GM19043 (cell line): ENCODE measurements at regions not wholly inside any gene's neighbourhood (a gene's known extent, or its start where the extent isn't known, plus 50 kb on each side); places are given as distances from the start of the nearest gene placed in this dataset.

Source experiments
- ATAC-seq: cut with Tn5 transposase; IDR thresholded peaks from one replicate; pipeline ENCODE4 v1.9.1; 2021; ENCODE audit warnings: low read depth; ENCODE audit not compliant: unreplicated experiment

GRCh38 chrX:76228499-76228898 lies 55.6 kb downstream of the PBDC1 start:
- no peak for ATAC-seq

DNA sequence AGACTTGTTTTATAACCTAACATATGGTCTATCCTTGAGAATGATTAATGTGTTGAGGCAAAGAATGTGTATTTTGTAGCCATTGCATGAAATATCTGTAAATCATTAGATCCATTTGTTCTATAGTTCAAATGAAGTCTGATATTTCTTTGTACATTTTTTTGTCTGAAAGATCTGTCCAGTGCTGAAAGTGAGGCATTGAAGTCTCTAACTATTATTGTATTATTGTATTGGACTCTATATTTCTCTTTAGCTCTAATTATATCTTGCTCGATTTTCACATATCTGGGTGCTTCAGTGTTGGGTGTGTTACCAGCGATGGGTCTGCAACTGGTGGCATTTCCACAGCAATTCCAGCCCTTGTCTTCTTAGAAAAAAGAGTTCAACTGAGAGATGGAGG lies 76.0 kb downstream of the PBDC1 start:
- no peak for ATAC-seq

DNA sequence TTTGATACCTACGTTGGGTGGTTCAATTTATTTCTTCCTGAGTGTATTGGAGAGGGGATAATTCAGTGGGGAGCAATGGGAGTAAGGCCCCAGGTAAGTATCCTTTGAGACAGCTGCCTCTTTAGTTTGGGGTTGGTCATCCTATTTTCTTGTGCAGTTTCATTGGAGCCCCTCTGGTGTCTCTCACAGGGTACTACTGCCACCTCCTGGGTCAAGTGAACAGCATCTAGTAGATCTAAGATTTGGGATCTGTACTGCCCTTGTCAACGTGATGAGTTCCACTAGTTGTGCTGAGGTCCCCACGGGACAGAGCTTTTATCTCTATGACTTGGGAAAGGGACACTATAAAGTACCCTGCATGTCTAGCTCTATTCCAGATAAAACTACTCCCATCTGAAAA lies 80.6 kb downstream of the PBDC1 start:
- peak; percentile 86 for ATAC-seq

GRCh38 chrX:76279007-76279406 lies 106.1 kb downstream of the PBDC1 start:
- peak; percentile 51 for ATAC-seq
